ENCODE measurements at regions not wholly inside any gene's neighbourhood (a gene's known extent, or its start where the extent isn't known, plus 50 kb on each side); places are given as distances from the start of the nearest gene placed in this dataset.

GRCh38 chr2:133717497-133717896, 149.2 kb upstream of the NCKAP5 start:
- no peak overlapping the region for H2AK5ac ChIP-seq (ENCODE audit: low read depth, low read length)
- DNase-seq (ENCODE audit: low spot score), result no peak
- no peaks in the 10 kb centered on the region for H3K36me3 ChIP-seq (replicated peaks in 1 of 2; ENCODE audit: control insufficient read depth in 2 of 2, insufficient read depth in 2 of 2, low read length in 2 of 2)
- H2BK15ac ChIP-seq (ENCODE audit: low read length), result no peak overlapping the region
- H3K14ac ChIP-seq (ENCODE audit: low read length), result no peak overlapping the region
- WGBS, 2 donors (ENCODE audit: extremely low coverage in 2 of 2, insufficient read length in 2 of 2, insufficient replicate concordance in 1 of 2), result no CpG with 5 or more reads among the region's 3 CpGs
- H3K79me1 ChIP-seq (ENCODE audit: low read depth, low read length), result no peaks in the 10 kb centered on the region
- no peak overlapping the region for H2BK12ac ChIP-seq (ENCODE audit: low read length)
- no peak overlapping the region for H3K18ac ChIP-seq (ENCODE audit: low read length)
- no peak overlapping the region for H3K9ac ChIP-seq (ENCODE audit: low read depth, low read length, poor library complexity)
- no peak overlapping the region for H3K23ac ChIP-seq (ENCODE audit: low read depth, low read length, poor library complexity)
- H3K27ac ChIP-seq (replicated peaks; ENCODE audit: low read length), result no peak overlapping the region
- H3K27me3 ChIP-seq (ENCODE audit: control insufficient read depth in 3 of 3, insufficient read depth in 3 of 3, low read depth in 1 of 3, low read length in 3 of 3), result no peaks in the 10 kb centered on the region
- H3K9me3 ChIP-seq (replicated peaks in 1 of 2; ENCODE audit: control insufficient read depth in 2 of 2, insufficient read depth in 1 of 2, low read depth in 1 of 2, low read length in 2 of 2), result peaks cover 3 to 38% of the 10 kb centered on the region in 2 donors
- H2AFZ ChIP-seq (ENCODE audit: low read length), result no peak overlapping the region
- no peak overlapping the region for H3K4me2 ChIP-seq (ENCODE audit: insufficient read depth, low read length, poor library complexity, severe bottlenecking)
- no peak overlapping the region for H2BK5ac ChIP-seq (ENCODE audit: low read length)
- no peak overlapping the region for H3K4ac ChIP-seq (ENCODE audit: low read length)
- H3K4me1 ChIP-seq (ENCODE audit: control insufficient read depth in 2 of 2, insufficient read depth in 1 of 2, low read depth in 1 of 2, low read length in 2 of 2), result peaks cover 0 to 11% of the 10 kb centered on the region in 2 donors
- no peak overlapping the region for H3K4me3 ChIP-seq (ENCODE audit: low read length in 2 of 2)
- no peak overlapping the region for H2BK120ac ChIP-seq (ENCODE audit: low read depth, low read length)
- no peak overlapping the region for H4K91ac ChIP-seq (ENCODE audit: low read depth, low read length, poor library complexity)
- H4K8ac ChIP-seq (ENCODE audit: low read depth, low read length), result no peak overlapping the region

- Histone ChIP-seq H2AK5ac (ENCODE audit: low read depth, low read length) (no peak overlapping the region), H2AFZ (ENCODE audit: low read length) (no peak overlapping the region), H3K27ac (replicated peaks; ENCODE audit: low read length) (no peak overlapping the region), H3K4me2 (ENCODE audit: insufficient read depth, low read length, poor library complexity, severe bottlenecking) (no peak overlapping the region), H3K36me3 (replicated peaks in 1 of 2; ENCODE audit: control insufficient read depth in 2 of 2, insufficient read depth in 2 of 2, low read length in 2 of 2) (no peaks in the 10 kb centered on the region), H4K8ac (ENCODE audit: low read depth, low read length) (no peak overlapping the region), H3K23ac (ENCODE audit: low read depth, low read length, poor library complexity) (no peak overlapping the region), H2BK120ac (ENCODE audit: low read depth, low read length) (no peak overlapping the region), H4K91ac (ENCODE audit: low read depth, low read length, poor library complexity) (no peak overlapping the region), H3K9ac (ENCODE audit: low read depth, low read length, poor library complexity) (no peak overlapping the region), H3K4me1 (ENCODE audit: control insufficient read depth in 2 of 2, insufficient read depth in 1 of 2, low read depth in 1 of 2, low read length in 2 of 2) (no peaks in the 10 kb centered on the region), H2BK5ac (ENCODE audit: low read length) (no peak overlapping the region), H3K18ac (ENCODE audit: low read length) (no peak overlapping the region), H2BK12ac (ENCODE audit: low read length) (no peak overlapping the region), H3K4ac (ENCODE audit: low read length) (no peak overlapping the region), H3K9me3 (replicated peaks in 1 of 2; ENCODE audit: control insufficient read depth in 2 of 2, insufficient read depth in 1 of 2, low read depth in 1 of 2, low read length in 2 of 2) (peaks cover 3 to 43% of the 10 kb centered on the region in 2 donors), H3K14ac (ENCODE audit: low read length) (no peak overlapping the region), H3K79me1 (ENCODE audit: low read depth, low read length) (no peaks in the 10 kb centered on the region), H3K4me3 (ENCODE audit: low read length in 2 of 2) (no peak overlapping the region), H2BK15ac (ENCODE audit: low read length) (no peak overlapping the region), H3K27me3 (ENCODE audit: control insufficient read depth in 3 of 3, insufficient read depth in 3 of 3, low read depth in 1 of 3, low read length in 3 of 3) (no peaks in the 10 kb centered on the region)
- WGBS, 2 donors (ENCODE audit: extremely low coverage in 2 of 2, insufficient read length in 2 of 2, insufficient replicate concordance in 1 of 2), result no CpG with 5 or more reads among the region's 7 CpGs
- no peak for DNase-seq (ENCODE audit: low spot score)
Observed at GRCh38 chr2:133718688-133719201, 150.5 kb upstream of the NCKAP5 start.

- no peak overlapping the region for H2BK15ac ChIP-seq (ENCODE audit: low read length)
- H2BK12ac ChIP-seq (ENCODE audit: low read length), result no peak overlapping the region
- no peak overlapping the region for H2BK5ac ChIP-seq (ENCODE audit: low read length)
- H4K91ac ChIP-seq (ENCODE audit: low read depth, low read length, poor library complexity), result no peak overlapping the region
- no peak overlapping the region for H2BK120ac ChIP-seq (ENCODE audit: low read depth, low read length)
- no peaks in the 10 kb centered on the region for H3K4me1 ChIP-seq (ENCODE audit: control insufficient read depth in 2 of 2, insufficient read depth in 1 of 2, low read depth in 1 of 2, low read length in 2 of 2)
- H3K4me2 ChIP-seq (ENCODE audit: insufficient read depth, low read length, poor library complexity, severe bottlenecking), result no peak overlapping the region
- DNase-seq (ENCODE audit: low spot score), result no peak
- no peak overlapping the region for H3K27ac ChIP-seq (replicated peaks; ENCODE audit: low read length)
- WGBS, 2 donors (ENCODE audit: extremely low coverage in 2 of 2, insufficient read length in 2 of 2, insufficient replicate concordance in 1 of 2), result no CpG with 5 or more reads among the region's 2 CpGs
- H3K9ac ChIP-seq (ENCODE audit: low read depth, low read length, poor library complexity), result no peak overlapping the region
- no peak overlapping the region for H3K14ac ChIP-seq (ENCODE audit: low read length)
- H3K27me3 ChIP-seq (ENCODE audit: control insufficient read depth in 3 of 3, insufficient read depth in 3 of 3, low read depth in 1 of 3, low read length in 3 of 3), result no peaks in the 10 kb centered on the region
- H2AFZ ChIP-seq (ENCODE audit: low read length), result no peak overlapping the region
- H4K8ac ChIP-seq (ENCODE audit: low read depth, low read length), result no peak overlapping the region
- H3K9me3 ChIP-seq (replicated peaks in 1 of 2; ENCODE audit: control insufficient read depth in 2 of 2, insufficient read depth in 1 of 2, low read depth in 1 of 2, low read length in 2 of 2), result peaks cover 3 to 46% of the 10 kb centered on the region in 2 donors
- no peak overlapping the region for H3K4ac ChIP-seq (ENCODE audit: low read length)
- no peaks in the 10 kb centered on the region for H3K36me3 ChIP-seq (replicated peaks in 1 of 2; ENCODE audit: control insufficient read depth in 2 of 2, insufficient read depth in 2 of 2, low read length in 2 of 2)
- H3K23ac ChIP-seq (ENCODE audit: low read depth, low read length, poor library complexity), result no peak overlapping the region
- H3K79me1 ChIP-seq (ENCODE audit: low read depth, low read length), result no peaks in the 10 kb centered on the region
- no peak overlapping the region for H3K18ac ChIP-seq (ENCODE audit: low read length)
- no peak overlapping the region for H2AK5ac ChIP-seq (ENCODE audit: low read depth, low read length)
- no peak overlapping the region for H3K4me3 ChIP-seq (ENCODE audit: low read length in 2 of 2)
Observed at GRCh38 chr2:133720429-133720828, 152.2 kb upstream of the NCKAP5 start.

GRCh38 chr2:133721118-133721517, 152.9 kb upstream of the NCKAP5 start:
- Histone ChIP-seq H2BK120ac (ENCODE audit: low read depth, low read length) (no peak overlapping the region), H3K27me3 (ENCODE audit: control insufficient read depth in 3 of 3, insufficient read depth in 3 of 3, low read depth in 1 of 3, low read length in 3 of 3) (no peaks in the 10 kb centered on the region), H4K8ac (ENCODE audit: low read depth, low read length) (no peak overlapping the region), H3K4me1 (ENCODE audit: control insufficient read depth in 2 of 2, insufficient read depth in 1 of 2, low read depth in 1 of 2, low read length in 2 of 2) (no peaks in the 10 kb centered on the region), H3K9ac (ENCODE audit: low read depth, low read length, poor library complexity) (no peak overlapping the region), H3K4ac (ENCODE audit: low read length) (no peak overlapping the region), H3K36me3 (replicated peaks in 1 of 2; ENCODE audit: control insufficient read depth in 2 of 2, insufficient read depth in 2 of 2, low read length in 2 of 2) (no peaks in the 10 kb centered on the region), H2AFZ (ENCODE audit: low read length) (no peak overlapping the region), H3K9me3 (replicated peaks in 1 of 2; ENCODE audit: control insufficient read depth in 2 of 2, insufficient read depth in 1 of 2, low read depth in 1 of 2, low read length in 2 of 2) (peaks cover 3 to 46% of the 10 kb centered on the region in 2 donors), H3K23ac (ENCODE audit: low read depth, low read length, poor library complexity) (no peak overlapping the region), H3K4me3 (ENCODE audit: low read length in 2 of 2) (no peak overlapping the region), H3K79me1 (ENCODE audit: low read depth, low read length) (no peaks in the 10 kb centered on the region), H2BK5ac (ENCODE audit: low read length) (no peak overlapping the region), H4K91ac (ENCODE audit: low read depth, low read length, poor library complexity) (no peak overlapping the region), H3K27ac (replicated peaks; ENCODE audit: low read length) (no peak overlapping the region), H2BK15ac (ENCODE audit: low read length) (no peak overlapping the region), H2AK5ac (ENCODE audit: low read depth, low read length) (no peak overlapping the region), H3K18ac (ENCODE audit: low read length) (no peak overlapping the region), H2BK12ac (ENCODE audit: low read length) (no peak overlapping the region), H3K14ac (ENCODE audit: low read length) (no peak overlapping the region), H3K4me2 (ENCODE audit: insufficient read depth, low read length, poor library complexity, severe bottlenecking) (no peak overlapping the region)
- no peak for DNase-seq (ENCODE audit: low spot score)
- no CpG with 5 or more reads among the region's 3 CpGs for WGBS, 2 donors (ENCODE audit: extremely low coverage in 2 of 2, insufficient read length in 2 of 2, insufficient replicate concordance in 1 of 2)

Data from neuronal stem cell (in vitro differentiated cells).